HCT116 (cell line): ENCODE measurements at regions not wholly inside any gene's neighbourhood (a gene's known extent, or its start where the extent isn't known, plus 50 kb on each side); places are given as distances from the start of the nearest gene placed in this dataset.

Source experiments
- ATAC-seq: fragments of 200-7000 bp; cut with Tn5 transposase; 2 replicates; pipeline ENCODE4 v1.9.1; 2020; ENCODE audit warnings: mild to moderate bottlenecking, moderate library complexity
- BruUV-seq: library from RNA; stranded (reverse); fragments of 400-500 nt; replicated peaks from 2 replicates; lab custom pipeline; 2021; lab: Mats Ljungman, UMichigan
- CTCF ChIA-PET: fragments of 300-600 bp; sonication (Branson Sonifier 250); formaldehyde crosslinking; loops from one replicate; lab custom pipeline; 2021; ENCODE audit warnings: antibody characterized with exemption; lab: Charles Lee
- POLR2A ChIA-PET: fragments of 300-600, 350-600 bp; sonication (Branson Sonifier 250); formaldehyde crosslinking; loops from one replicate; lab custom pipeline; 2021; ENCODE audit warnings: antibody characterized with exemption; lab: Charles Lee
- RAD21 ChIA-PET, 2 experiments: fragments of 300-600 bp; sonication (Branson Sonifier 250); formaldehyde crosslinking; loops; one replicate each; lab custom pipeline; 2023; ENCODE audit warnings: low total read pairs in 2 of 2; ENCODE audit not compliant: uncharacterized antibody in 2 of 2, unreplicated experiment in 2 of 2, low non-redundant PET in 1 of 2; lab: Charles Lee
- DNase-seq: peaks from one replicate; pipeline ENCODE4 v3.0.0-alpha.2; 2010; ENCODE audit warnings: low read depth, low spot score
- H2AFZ ChIP-seq: fragments of 200-600 bp; shearing (Covaris generic), sonication (generic); 2 replicates; pipeline ENCODE4 v1.6.1; 2017; ENCODE audit warnings: low read depth, mixed run types, mixed read lengths, antibody characterized with exemption, low read length; ENCODE audit not compliant: poor library complexity, severe bottlenecking
- H3K27ac ChIP-seq: 2 replicates; pipeline ENCODE4 v1.5.1; 2012; ENCODE audit warnings: low read depth, low read length
- H3K27me3 ChIP-seq: fragments of 200-600 bp; sonication (generic); 2 replicates; pipeline ENCODE4 v1.6.1; 2016; ENCODE audit warnings: mixed run types, low read length, mixed read lengths; ENCODE audit not compliant: insufficient read depth
- H3K36me3 ChIP-seq, 2 experiments: fragments of 200-500 bp in 1 of 2; fragments of 200-600 bp in 1 of 2; sonication (Bioruptor generic) in 1 of 2; sonication (generic) in 1 of 2; 2 replicates each; pipeline versions ENCODE4 v1.5.1 to v1.6.1; 2014 to 2016; ENCODE audit warnings: low read length in 2 of 2, inconsistent platforms in 1 of 2, mixed read lengths in 1 of 2, mixed run types in 1 of 2; ENCODE audit not compliant: insufficient read depth in 2 of 2, control insufficient read depth in 1 of 2
- H3K4me1 ChIP-seq, 2 experiments: fragments of 200-600 bp in 1 of 2; sonication (generic) in 1 of 2; 2 replicates each; pipeline versions ENCODE4 v1.5.1 to v1.6.1; 2012 to 2017; ENCODE audit warnings: low read length in 2 of 2, inconsistent platforms in 1 of 2, mild to moderate bottlenecking in 1 of 2, mixed read lengths in 1 of 2, mixed run types in 1 of 2, moderate library complexity in 1 of 2; ENCODE audit not compliant: insufficient read depth in 2 of 2, control insufficient read depth in 1 of 2
- H3K4me2 ChIP-seq: fragments of 200-600 bp; sonication (generic); 2 replicates; pipeline ENCODE4 v1.6.1; 2017; ENCODE audit warnings: mixed run types, low read length, mixed read lengths
- H3K4me3 ChIP-seq, 2 experiments: fragments of 200-600 bp in 1 of 2; sonication (generic) in 1 of 2; replicated peaks in 1 of 2; 2 replicates each; pipeline ENCODE4 v1.5.1; 2011 to 2016; ENCODE audit warnings: low read length in 2 of 2, control low read depth in 1 of 2, low read depth in 1 of 2, mild to moderate bottlenecking in 1 of 2, mixed read lengths in 1 of 2, mixed run types in 1 of 2
- H3K79me2 ChIP-seq: fragments of 200-600 bp; sonication (generic); 2 replicates; pipeline ENCODE4 v1.6.1; 2017; ENCODE audit warnings: mild to moderate bottlenecking, mixed run types, low read length, moderate library complexity, mixed read lengths; ENCODE audit not compliant: insufficient read depth
- H3K9ac ChIP-seq: fragments of 200-600 bp; sonication (generic); 2 replicates; pipeline ENCODE4 v1.6.1; 2016; ENCODE audit warnings: low read length, mixed read lengths
- H3K9me2 ChIP-seq: fragments of 200-600 bp; sonication (generic), shearing (Covaris generic); 2 replicates; pipeline ENCODE4 v1.6.1; 2017; ENCODE audit warnings: mixed run types, mild to moderate bottlenecking, moderate library complexity; ENCODE audit not compliant: insufficient read depth
- H3K9me3 ChIP-seq, 2 experiments: fragments of 200-500 bp in 1 of 2; fragments of 200-600 bp in 1 of 2; sonication (Bioruptor generic) in 1 of 2; sonication (generic) in 1 of 2; 2 replicates each; pipeline ENCODE4 v1.6.1; 2014 to 2017; ENCODE audit warnings: low read length in 2 of 2, mixed read lengths in 2 of 2, inconsistent platforms in 1 of 2, low read depth in 1 of 2, mild to moderate bottlenecking in 1 of 2, mixed run types in 1 of 2, moderate library complexity in 1 of 2; ENCODE audit not compliant: control insufficient read depth in 1 of 2, insufficient read depth in 1 of 2
- H4K20me1 ChIP-seq: fragments of 200-600 bp; sonication (generic), shearing (Covaris generic); 2 replicates; pipeline ENCODE4 v1.6.1; 2017; ENCODE audit warnings: mixed run types, mild to moderate bottlenecking, moderate library complexity; ENCODE audit not compliant: insufficient read depth
- CBX3 ChIP-seq: IDR thresholded peaks from 2 replicates; pipeline ENCODE4 v1.6.1; 2012; ENCODE audit warnings: low read depth
- EGR1 ChIP-seq: IDR thresholded peaks from 2 replicates; pipeline ENCODE4 v1.6.1; 2012; ENCODE audit warnings: low read depth
- ELF1 ChIP-seq: IDR thresholded peaks from 2 replicates; pipeline ENCODE4 v1.6.1; 2012; ENCODE audit warnings: low read depth, borderline replicate concordance
- EZH2 ChIP-seq: fragments of 200-600 bp; sonication (generic); IDR thresholded peaks from 2 replicates; pipeline ENCODE4 v1.6.1; 2017; ENCODE audit warnings: antibody characterized with exemption, mixed run types
- EZH2phosphoT487 ChIP-seq: fragments of 200-600 bp; IDR thresholded peaks from 2 replicates; pipeline ENCODE4 v1.6.1; 2018; ENCODE audit warnings: antibody characterized with exemption, borderline replicate concordance
- JUND ChIP-seq: IDR thresholded peaks from 2 replicates; pipeline ENCODE4 v1.6.1; 2012
- POLR2A ChIP-seq: IDR thresholded peaks from 2 replicates; pipeline ENCODE4 v1.7.0; 2011; ENCODE audit warnings: borderline replicate concordance; ENCODE audit not compliant: insufficient read depth, insufficient read length; ENCODE audit errors: extremely low read depth
- POLR2AphosphoS5 ChIP-seq: IDR thresholded peaks from 2 replicates; pipeline ENCODE4 v1.6.1; 2011; ENCODE audit warnings: mild to moderate bottlenecking, low read depth, low read length, moderate library complexity
- RAD21 ChIP-seq: IDR thresholded peaks from 2 replicates; pipeline ENCODE4 v1.6.1; 2012; ENCODE audit warnings: low read depth, mild to moderate bottlenecking
- SIN3A ChIP-seq: IDR thresholded peaks from 2 replicates; pipeline ENCODE4 v1.6.1; 2012; ENCODE audit warnings: low read depth
- SRF ChIP-seq: IDR thresholded peaks from 2 replicates; pipeline ENCODE4 v1.6.1; 2012; ENCODE audit warnings: low read depth
- TCF7L2 ChIP-seq: IDR thresholded peaks from 2 replicates; pipeline ENCODE4 v1.7.0; 2011; ENCODE audit warnings: borderline replicate concordance, inconsistent platforms; ENCODE audit not compliant: insufficient read depth, insufficient read length; ENCODE audit errors: extremely low read depth
- ZFX ChIP-seq: fragments of 450-650 bp; IDR thresholded peaks from 2 replicates; pipeline ENCODE4 v1.6.1; 2017
- intact Hi-C: fragments of 100-400 bp; cut with micrococcal nuclease; formaldehyde crosslinking; loops from 2 replicates; pipeline ENCODE4 v1.10.0; 2022
- TF ChIP-seq, protein P1 (sequence below): IDR thresholded peaks from 2 replicates; pipeline ENCODE4 v1.6.1; 2012
- TF ChIP-seq, protein P2 (sequence below): IDR thresholded peaks from 2 replicates; pipeline ENCODE4 v1.6.1; 2012; ENCODE audit warnings: low read depth
- TF ChIP-seq, protein P3 (sequence below), 3 experiments: fragments of 200-600 bp in 1 of 3; sonication (generic) in 1 of 3; IDR thresholded peaks in 2 of 3; conservative IDR thresholded peaks in 1 of 3; 2 replicates each; pipeline ENCODE4 v1.5.1; 2012 to 2017; ENCODE audit warnings: low read depth in 2 of 3, low read length in 2 of 3, antibody characterized with exemption in 1 of 3, borderline replicate concordance in 1 of 3, control low read depth in 1 of 3, mild to moderate bottlenecking in 1 of 3, mixed read lengths in 1 of 3, mixed run types in 1 of 3, moderate library complexity in 1 of 3; ENCODE audit not compliant: insufficient read depth in 1 of 3

DNA sequence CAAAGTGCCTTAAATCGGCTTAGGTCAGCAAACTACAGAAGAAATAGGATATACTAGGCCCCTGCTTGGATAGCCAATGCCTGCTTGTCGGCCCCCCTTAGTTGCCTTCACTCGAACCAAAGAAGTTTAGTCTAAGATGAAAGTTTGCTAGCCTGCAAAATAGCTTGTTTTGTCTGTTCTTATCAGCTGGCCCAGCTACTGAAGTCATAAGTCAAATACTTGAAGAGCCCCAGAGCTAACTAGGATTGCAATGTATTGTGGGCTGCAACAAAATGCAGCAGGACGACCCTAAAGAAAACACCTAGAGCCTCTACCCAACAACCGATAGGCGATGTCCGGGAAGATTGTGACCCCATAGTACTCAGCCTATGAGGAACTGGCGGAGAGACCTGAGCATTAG, 183.5 kb upstream of the HS6ST1 start:
- ATAC-seq = no peak
- intact Hi-C loops = no loop called here
- no TSS peak for BruUV-seq

DNA sequence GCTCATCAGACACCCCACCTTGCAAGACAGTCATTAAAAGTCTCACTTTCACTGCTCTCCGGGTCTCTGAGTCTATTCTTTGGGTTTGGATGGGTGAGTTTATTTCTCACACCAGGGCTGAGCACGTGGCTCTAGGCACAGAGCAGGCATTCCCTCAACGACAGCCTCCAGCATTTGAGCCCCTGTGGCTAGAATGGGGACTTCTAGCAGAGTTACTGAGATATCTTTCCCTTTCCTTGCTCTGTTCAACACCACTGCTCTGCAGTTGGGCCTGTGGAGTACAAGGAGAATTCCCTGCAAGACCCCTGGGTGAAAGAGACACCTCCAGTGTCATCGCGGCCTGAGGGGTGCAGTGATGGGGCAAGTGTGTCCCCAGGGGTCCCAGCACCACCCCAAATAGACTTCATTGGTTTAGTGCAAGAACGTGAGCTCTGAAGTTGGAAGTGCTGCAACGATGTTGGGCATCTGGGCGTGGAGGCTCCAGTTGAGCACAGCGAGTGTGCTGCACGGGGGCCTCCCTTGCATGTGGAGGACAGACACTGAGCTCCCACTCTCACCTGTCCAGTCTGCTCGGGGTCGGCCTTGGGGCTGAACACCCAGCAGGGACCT, 184.1 kb upstream of the HS6ST1 start:
- H2AFZ ChIP-seq = no peak overlapping the region
- no peak overlapping the region for H3K4me3 ChIP-seq
- ChIA-PET POLR2A (no interaction called here), RAD21 (no interaction called here), CTCF (no interaction called here)
- H3K27ac ChIP-seq = no peak overlapping the region
- no peaks in the 10 kb centered on the region for H3K9me2 ChIP-seq
- no peaks in the 10 kb centered on the region for H3K9me3 ChIP-seq
- H3K4me1 ChIP-seq = no peaks in the 10 kb centered on the region
- H3K9ac ChIP-seq = no peak overlapping the region
- no peaks in the 10 kb centered on the region for H3K27me3 ChIP-seq
- intact Hi-C loops = no loop called here
- no peaks in the 10 kb centered on the region for H3K36me3 ChIP-seq
- no peak overlapping the region for H3K4me2 ChIP-seq
- DNase-seq (no peak), ATAC-seq (no peak)
- no TSS peak for BruUV-seq
- H3K79me2 ChIP-seq = no peaks in the 10 kb centered on the region
- no peaks in the 10 kb centered on the region for H4K20me1 ChIP-seq
- TF ChIP-seq EGR1 = no peak
- no peak for TF ChIP-seq TCF7L2
- no peak for TF ChIP-seq SRF
- TF ChIP-seq, protein P1, sequence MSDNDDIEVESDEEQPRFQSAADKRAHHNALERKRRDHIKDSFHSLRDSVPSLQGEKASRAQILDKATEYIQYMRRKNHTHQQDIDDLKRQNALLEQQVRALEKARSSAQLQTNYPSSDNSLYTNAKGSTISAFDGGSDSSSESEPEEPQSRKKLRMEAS = no peak
- TF ChIP-seq CBX3 = no peak
- TF ChIP-seq SIN3A = no peak
- TF ChIP-seq ZFX = no peak
- TF ChIP-seq POLR2AphosphoS5 = no peak
- TF ChIP-seq RAD21 = no peak
- TF ChIP-seq, protein P2, sequence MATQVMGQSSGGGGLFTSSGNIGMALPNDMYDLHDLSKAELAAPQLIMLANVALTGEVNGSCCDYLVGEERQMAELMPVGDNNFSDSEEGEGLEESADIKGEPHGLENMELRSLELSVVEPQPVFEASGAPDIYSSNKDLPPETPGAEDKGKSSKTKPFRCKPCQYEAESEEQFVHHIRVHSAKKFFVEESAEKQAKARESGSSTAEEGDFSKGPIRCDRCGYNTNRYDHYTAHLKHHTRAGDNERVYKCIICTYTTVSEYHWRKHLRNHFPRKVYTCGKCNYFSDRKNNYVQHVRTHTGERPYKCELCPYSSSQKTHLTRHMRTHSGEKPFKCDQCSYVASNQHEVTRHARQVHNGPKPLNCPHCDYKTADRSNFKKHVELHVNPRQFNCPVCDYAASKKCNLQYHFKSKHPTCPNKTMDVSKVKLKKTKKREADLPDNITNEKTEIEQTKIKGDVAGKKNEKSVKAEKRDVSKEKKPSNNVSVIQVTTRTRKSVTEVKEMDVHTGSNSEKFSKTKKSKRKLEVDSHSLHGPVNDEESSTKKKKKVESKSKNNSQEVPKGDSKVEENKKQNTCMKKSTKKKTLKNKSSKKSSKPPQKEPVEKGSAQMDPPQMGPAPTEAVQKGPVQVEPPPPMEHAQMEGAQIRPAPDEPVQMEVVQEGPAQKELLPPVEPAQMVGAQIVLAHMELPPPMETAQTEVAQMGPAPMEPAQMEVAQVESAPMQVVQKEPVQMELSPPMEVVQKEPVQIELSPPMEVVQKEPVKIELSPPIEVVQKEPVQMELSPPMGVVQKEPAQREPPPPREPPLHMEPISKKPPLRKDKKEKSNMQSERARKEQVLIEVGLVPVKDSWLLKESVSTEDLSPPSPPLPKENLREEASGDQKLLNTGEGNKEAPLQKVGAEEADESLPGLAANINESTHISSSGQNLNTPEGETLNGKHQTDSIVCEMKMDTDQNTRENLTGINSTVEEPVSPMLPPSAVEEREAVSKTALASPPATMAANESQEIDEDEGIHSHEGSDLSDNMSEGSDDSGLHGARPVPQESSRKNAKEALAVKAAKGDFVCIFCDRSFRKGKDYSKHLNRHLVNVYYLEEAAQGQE = no peak
- TF ChIP-seq JUND = no peak
- TF ChIP-seq, protein P3, sequence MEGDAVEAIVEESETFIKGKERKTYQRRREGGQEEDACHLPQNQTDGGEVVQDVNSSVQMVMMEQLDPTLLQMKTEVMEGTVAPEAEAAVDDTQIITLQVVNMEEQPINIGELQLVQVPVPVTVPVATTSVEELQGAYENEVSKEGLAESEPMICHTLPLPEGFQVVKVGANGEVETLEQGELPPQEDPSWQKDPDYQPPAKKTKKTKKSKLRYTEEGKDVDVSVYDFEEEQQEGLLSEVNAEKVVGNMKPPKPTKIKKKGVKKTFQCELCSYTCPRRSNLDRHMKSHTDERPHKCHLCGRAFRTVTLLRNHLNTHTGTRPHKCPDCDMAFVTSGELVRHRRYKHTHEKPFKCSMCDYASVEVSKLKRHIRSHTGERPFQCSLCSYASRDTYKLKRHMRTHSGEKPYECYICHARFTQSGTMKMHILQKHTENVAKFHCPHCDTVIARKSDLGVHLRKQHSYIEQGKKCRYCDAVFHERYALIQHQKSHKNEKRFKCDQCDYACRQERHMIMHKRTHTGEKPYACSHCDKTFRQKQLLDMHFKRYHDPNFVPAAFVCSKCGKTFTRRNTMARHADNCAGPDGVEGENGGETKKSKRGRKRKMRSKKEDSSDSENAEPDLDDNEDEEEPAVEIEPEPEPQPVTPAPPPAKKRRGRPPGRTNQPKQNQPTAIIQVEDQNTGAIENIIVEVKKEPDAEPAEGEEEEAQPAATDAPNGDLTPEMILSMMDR (IDR thresholded peaks at IDR 0.05 in 2 of 3, conservative IDR thresholded peaks at IDR 0.05 in 1 of 3; ENCODE audit: borderline replicate concordance in 1 of 3, insufficient read depth in 1 of 3, low read depth in 2 of 3, low read length in 2 of 3) = no peak
- TF ChIP-seq ELF1 = no peak
- no peak for TF ChIP-seq POLR2A
- no peak for TF ChIP-seq EZH2
- TF ChIP-seq EZH2phosphoT487 = no peak

More for the DNA sequence above, 183.5 kb upstream of the HS6ST1 start:
- no peaks in the 10 kb centered on the region for H3K9me3 ChIP-seq
- no peaks in the 10 kb centered on the region for H3K36me3 ChIP-seq
- CTCF ChIA-PET = no interaction called here
- no peaks in the 10 kb centered on the region for H3K79me2 ChIP-seq
- TF ChIP-seq RAD21 = no peak
- TF ChIP-seq POLR2AphosphoS5 = no peak
- TF ChIP-seq, all 23 proteins: peak for 0
- Histone ChIP-seq H3K4me2 (no peak overlapping the region), H2AFZ (no peak overlapping the region), H3K27ac (no peak overlapping the region), H4K20me1 (no peaks in the 10 kb centered on the region), H3K4me1 (no peaks in the 10 kb centered on the region), H3K9me2 (no peaks in the 10 kb centered on the region), H3K27me3 (no peaks in the 10 kb centered on the region), H3K4me3 (no peak overlapping the region), H3K9ac (no peak overlapping the region)
- POLR2A ChIA-PET = no interaction called here
- RAD21 ChIA-PET = no interaction called here
- DNase-seq = no peak
